ENCODE measurements at regions not wholly inside any gene's neighbourhood (a gene's known extent, or its start where the extent isn't known, plus 50 kb on each side); places are given as distances from the start of the nearest gene placed in this dataset.

- no peak overlapping the region for H4K8ac ChIP-seq (ENCODE audit: extremely low read depth, insufficient read depth, low read length)
- CTCF ChIA-PET (ENCODE audit: partially characterized antibody) = interaction anchor here (0.6 kb wide), 1 partner anchor 139 kb away, joined by 5 read pairs; no protein-coding TSS in a partner anchor
- no peak overlapping the region for H4K5ac ChIP-seq (ENCODE audit: insufficient read length, low read depth, low read length)
- no peak overlapping the region for H3K9ac ChIP-seq (replicated peaks in 1 of 4; ENCODE audit: extremely low read depth in 1 of 4, low read depth in 3 of 4, low read length in 3 of 4)
- no peak overlapping the region for H3K4ac ChIP-seq (replicated peaks; ENCODE audit: insufficient read length, low read depth, low read length)
- no peak overlapping the region for H2AK5ac ChIP-seq (ENCODE audit: low read depth, low read length)
- no peak overlapping the region for H2BK15ac ChIP-seq (ENCODE audit: low read length)
- H3K18ac ChIP-seq (ENCODE audit: extremely low read depth, low read length) = no peak overlapping the region
- H2BK5ac ChIP-seq (ENCODE audit: low read depth, low read length) = no peak overlapping the region
- no peak overlapping the region for H3K14ac ChIP-seq (ENCODE audit: insufficient read length)
- no peaks in the 10 kb centered on the region for H3K4me1 ChIP-seq (replicated peaks in 1 of 4; ENCODE audit: control insufficient read depth in 3 of 4, insufficient read depth in 4 of 4, low read length in 3 of 4)
- no peak overlapping the region for H3K27ac ChIP-seq (ENCODE audit: low read depth, low read length)
- no peaks in the 10 kb centered on the region for H3K79me1 ChIP-seq (ENCODE audit: low read depth, low read length)
- H4K91ac ChIP-seq (replicated peaks; ENCODE audit: insufficient read length, low read length) = no peak overlapping the region
- no peak overlapping the region for H3K4me3 ChIP-seq (ENCODE audit: extremely low read depth in 1 of 4, insufficient read depth in 2 of 4, low read depth in 3 of 4, low read length in 4 of 4)
- no peaks in the 10 kb centered on the region for H4K20me1 ChIP-seq (replicated peaks in 1 of 2; ENCODE audit: control insufficient read depth in 1 of 2, insufficient read depth in 2 of 2, low read length in 2 of 2)
- H3K36me3 ChIP-seq (ENCODE audit: control insufficient read depth in 2 of 4, insufficient read depth in 4 of 4, low read length in 3 of 4) = no peaks in the 10 kb centered on the region
- no peaks in the 10 kb centered on the region for H3K79me2 ChIP-seq (ENCODE audit: control insufficient read depth in 1 of 2, insufficient read depth in 2 of 2, low read length in 2 of 2)
- no peak overlapping the region for H2AFZ ChIP-seq (ENCODE audit: low read length)
- H3K56ac ChIP-seq (replicated peaks; ENCODE audit: insufficient read length, low read depth, low read length) = no peak overlapping the region
- FAIRE-seq (no peak), DNase-seq (ENCODE audit: low read depth in 1 of 2, low spot score in 2 of 2) (no peak)
- H2BK20ac ChIP-seq (ENCODE audit: low read length) = no peak overlapping the region
- POLR2A ChIA-PET (ENCODE audit: partially characterized antibody) = no interaction called here
- no peaks in the 10 kb centered on the region for H3K9me3 ChIP-seq (ENCODE audit: insufficient read depth in 2 of 2, low read depth in 1 of 2, low read length in 1 of 2)
- no peaks in the 10 kb centered on the region for H3K23me2 ChIP-seq (ENCODE audit: low read depth, low read length)
- no peak overlapping the region for H3K23ac ChIP-seq (ENCODE audit: insufficient read length)
- no peak overlapping the region for H2BK12ac ChIP-seq (ENCODE audit: low read depth, low read length)
- no peak overlapping the region for H3K4me2 ChIP-seq (ENCODE audit: insufficient read depth in 1 of 2, low read depth in 2 of 2, low read length in 2 of 2)
- no peak overlapping the region for H2BK120ac ChIP-seq (replicated peaks; ENCODE audit: low read depth, low read length)
- 83% methylated on average over 4 of the region's 4 CpGs; no CpG with 5 or more reads in 1 of the 2 experiments for WGBS, 2 experiments (ENCODE audit: extremely low coverage in 1 of 2, insufficient coverage in 1 of 2, insufficient read length in 1 of 2, insufficient replicate concordance in 2 of 2, low coverage in 1 of 2, low lambda C conversion rate in 2 of 2, missing lambda C conversion rate in 1 of 2)
- H3K27me3 ChIP-seq (replicated peaks in 1 of 4; ENCODE audit: control insufficient read depth in 3 of 4, extremely low read depth in 1 of 4, insufficient read depth in 3 of 4, low read length in 3 of 4) = no peaks in the 10 kb centered on the region
- TF ChIP-seq GABPA (IDR thresholded peaks at IDR 0.05; ENCODE audit: borderline replicate concordance, insufficient read depth, low read length) (no peak), HDAC6 (IDR thresholded peaks at IDR 0.05; ENCODE audit: low read depth, low read length) (no peak), SAP30 (IDR thresholded peaks at IDR 0.05; ENCODE audit: insufficient read depth, insufficient replicate concordance, low read length) (no peak), SRF (IDR thresholded peaks at IDR 0.05; ENCODE audit: low read depth, low read length) (no peak)
Measured at GRCh38 chr5:15082096-15082495, 210.5 kb upstream of the ANKH start.

Measured in H1 (cell line).